MCF 10A (cell line): ENCODE measurements at regions not wholly inside any gene's neighbourhood (a gene's known extent, or its start where the extent isn't known, plus 50 kb on each side); places are given as distances from the start of the nearest gene placed in this dataset.

Experiments
- BruUV-seq: library from RNA; stranded (reverse); fragments of 400-500 nt; replicated peaks from 2 replicates; lab custom pipeline; 2021; lab: Mats Ljungman, UMichigan
- CTCF ChIA-PET: fragments of 300-600 bp; sonication (Branson Sonifier 250); formaldehyde crosslinking; extraction: SDS; loops from one replicate; lab custom pipeline; 2021; ENCODE audit warnings: antibody characterized with exemption, inconsistent platforms; lab: Yijun Ruan, JAX
- POLR2A ChIA-PET: fragments of 300-600, 350-650 bp; sonication (Branson Sonifier 250); formaldehyde crosslinking; extraction: SDS; loops from one replicate; lab custom pipeline; 2020; ENCODE audit warnings: antibody characterized with exemption, inconsistent platforms; lab: Yijun Ruan, JAX
- DNase-seq: peaks from one replicate; pipeline ENCODE4 v3.0.0-alpha.2; 2018; ENCODE audit not compliant: unreplicated experiment
- H3K27ac Mint-ChIP-seq: one replicate; pipeline ENCODE4 v1.8.0; 2022; ENCODE audit warnings: mild to moderate bottlenecking, low read depth, mixed read lengths; ENCODE audit not compliant: unreplicated experiment
- H3K27me3 Mint-ChIP-seq: one replicate; pipeline ENCODE4 v1.8.0; 2022; ENCODE audit warnings: mixed read lengths; ENCODE audit not compliant: insufficient read depth, unreplicated experiment
- H3K36me3 Mint-ChIP-seq: one replicate; pipeline ENCODE4 v1.8.0; 2022; ENCODE audit warnings: mild to moderate bottlenecking, moderate library complexity, mixed read lengths; ENCODE audit not compliant: insufficient read depth, unreplicated experiment
- H3K4me1 Mint-ChIP-seq: one replicate; pipeline ENCODE4 v1.8.0; 2022; ENCODE audit warnings: mixed read lengths; ENCODE audit not compliant: insufficient read depth, unreplicated experiment
- H3K4me3 Mint-ChIP-seq: one replicate; pipeline ENCODE4 v1.8.0; 2022; ENCODE audit warnings: mild to moderate bottlenecking, moderate library complexity, mixed read lengths; ENCODE audit not compliant: unreplicated experiment
- H3K9me3 Mint-ChIP-seq: one replicate; pipeline ENCODE4 v1.8.0; 2022; ENCODE audit warnings: mixed read lengths; ENCODE audit not compliant: unreplicated experiment
- CTCF ChIP-seq: fragments of 200-600 bp; IDR thresholded peaks from one replicate; pipeline ENCODE4 v1.8.0; 2022; ENCODE audit warnings: antibody characterized with exemption, mild to moderate bottlenecking; ENCODE audit not compliant: unreplicated experiment
- intact Hi-C: fragments of 100-400 bp; cut with micrococcal nuclease; formaldehyde crosslinking; loops from 2 replicates; pipeline ENCODE4 v1.14.1; 2022

GRCh38 chr14:101623685-101624444 lies 62.6 kb downstream of the DIO3 start:
- intact Hi-C loops, result loop anchor here (10.0 kb wide), 1 partner anchor 959 kb away; no protein-coding TSS in a partner anchor

GRCh38 chr14:101624536-101624935 lies 63.2 kb downstream of the DIO3 start:
- ChIA-PET CTCF (no interaction called here), POLR2A (no interaction called here)
- no TSS peak for BruUV-seq
- Mint-ChIP-seq H3K36me3 (no peaks in the 10 kb centered on the region), H3K4me1 (no peaks in the 10 kb centered on the region), H3K9me3 (no peaks in the 10 kb centered on the region), H3K27ac (no peak overlapping the region), H3K27me3 (peaks cover 11% of the 10 kb centered on the region), H3K4me3 (no peak overlapping the region)
- DNase-seq, result no peak
- no peak for TF ChIP-seq CTCF
- intact Hi-C loops, result loop anchor here (10.0 kb wide), 1 partner anchor 960 kb away; no protein-coding TSS in a partner anchor

More at GRCh38 chr14:101623685-101624444, 62.6 kb downstream of the DIO3 start:
- no peak for TF ChIP-seq CTCF
- DNase-seq, result no peak
- Mint-ChIP-seq H3K4me1 (no peaks in the 10 kb centered on the region), H3K9me3 (no peaks in the 10 kb centered on the region), H3K27ac (no peak overlapping the region), H3K4me3 (no peak overlapping the region), H3K36me3 (no peaks in the 10 kb centered on the region), H3K27me3 (peaks cover 18% of the 10 kb centered on the region)
- ChIA-PET POLR2A (no interaction called here), CTCF (interaction anchor here (0.9 to 1.1 kb wide), 2 partner anchors 389 to 773 kb away, joined by 3 to 4 read pairs; no protein-coding TSS in a partner anchor)
- no TSS peak for BruUV-seq

DNA sequence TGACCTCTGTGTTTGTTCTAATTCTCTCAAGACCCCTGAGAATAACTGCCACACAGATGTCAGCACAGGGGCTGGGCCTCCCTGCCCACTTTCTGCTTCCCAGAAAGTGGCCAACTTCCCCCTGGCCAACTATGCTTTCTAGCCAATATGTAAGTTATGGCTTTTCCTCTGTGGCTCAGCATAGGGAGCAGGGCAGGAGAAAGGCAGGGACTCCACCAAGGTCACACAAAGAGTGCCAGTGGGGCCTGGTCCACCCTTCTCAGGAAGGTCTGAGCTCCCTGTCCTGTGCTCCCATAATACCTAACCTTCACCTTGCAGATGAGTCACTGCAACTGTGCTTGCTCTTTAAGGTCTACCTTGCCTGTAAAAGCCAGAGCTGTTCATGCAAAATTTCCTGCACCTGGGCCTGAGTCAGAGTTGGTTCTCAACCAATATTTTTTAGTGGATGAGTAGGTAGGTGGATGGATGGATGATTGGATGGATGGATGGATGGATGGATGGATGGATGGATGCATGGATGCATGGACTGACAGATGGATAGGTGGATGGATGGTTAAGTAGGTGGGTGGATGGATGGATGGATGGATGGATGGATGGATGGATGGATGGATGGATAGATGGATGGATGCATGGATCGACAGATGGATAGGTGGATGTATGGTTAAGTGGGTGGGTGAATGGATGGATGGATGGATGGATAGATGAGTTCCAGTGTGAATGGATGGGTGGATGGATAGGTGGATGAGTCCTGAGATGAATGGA lies 64.2 kb downstream of the DIO3 start:
- H3K27ac Mint-ChIP-seq, result no peak overlapping the region
- BruUV-seq, result no TSS peak
- H3K36me3 Mint-ChIP-seq, result no peaks in the 10 kb centered on the region
- peaks cover 14% of the 10 kb centered on the region for H3K27me3 Mint-ChIP-seq
- no peaks in the 10 kb centered on the region for H3K9me3 Mint-ChIP-seq
- intact Hi-C loops, result loop anchor here (10.0 kb wide), 1 partner anchor 961 kb away; no protein-coding TSS in a partner anchor
- CTCF ChIA-PET, result no interaction called here
- DNase-seq, result no peak
- POLR2A ChIA-PET, result no interaction called here
- no peak for TF ChIP-seq CTCF
- H3K4me3 Mint-ChIP-seq, result no peak overlapping the region
- H3K4me1 Mint-ChIP-seq, result no peaks in the 10 kb centered on the region

DNA sequence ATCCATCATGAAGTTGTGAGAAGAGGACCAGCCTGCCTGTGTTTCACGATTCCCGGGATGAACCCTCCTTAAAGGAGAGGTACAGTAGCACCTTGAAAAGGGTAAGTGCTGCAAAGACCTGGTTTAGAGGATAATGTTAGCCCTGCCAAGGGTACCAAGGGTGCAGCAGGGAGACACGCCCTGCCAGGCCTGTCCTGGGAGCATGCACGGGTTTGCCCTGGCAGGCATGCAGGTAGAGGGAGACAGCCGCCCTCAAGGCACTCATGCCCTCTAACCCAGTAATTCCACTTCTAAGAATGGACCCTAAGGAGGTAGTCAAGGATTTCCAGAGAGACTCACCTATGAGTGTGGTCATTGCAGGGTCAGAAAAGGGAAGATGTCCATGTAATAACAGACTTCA lies 65.0 kb downstream of the DIO3 start:
- BruUV-seq, result no TSS peak
- H3K27ac Mint-ChIP-seq, result no peak overlapping the region
- no peaks in the 10 kb centered on the region for H3K9me3 Mint-ChIP-seq
- ChIA-PET POLR2A (no interaction called here), CTCF (interaction anchor here (1.1 kb wide), 1 partner anchor 787 kb away, joined by 3 read pairs; no protein-coding TSS in a partner anchor)
- H3K36me3 Mint-ChIP-seq, result no peaks in the 10 kb centered on the region
- H3K27me3 Mint-ChIP-seq, result peaks cover 22% of the 10 kb centered on the region
- no peak for DNase-seq
- TF ChIP-seq CTCF, result no peak
- intact Hi-C loops, result loop anchor here (10.0 kb wide), 1 partner anchor 962 kb away; no protein-coding TSS in a partner anchor
- H3K4me3 Mint-ChIP-seq, result no peak overlapping the region
- H3K4me1 Mint-ChIP-seq, result no peaks in the 10 kb centered on the region
